HK-2 (cell line): ENCODE measurements at regions not wholly inside any gene's neighbourhood (a gene's known extent, or its start where the extent isn't known, plus 50 kb on each side); places are given as distances from the start of the nearest gene placed in this dataset.
A peak's percentile ranks its signal among the peaks of the same experiment; 100 is the strongest.
"Not testable (repeated sequence)": the region's sequence is repeated elsewhere in the genome, so short reads cannot be mapped to it uniquely, and the experiment has no call there.

Source experiments
- DNase-seq: peaks from one replicate; pipeline ENCODE4 v3.0.0-alpha.2; 2018; ENCODE audit not compliant: unreplicated experiment

DNA sequence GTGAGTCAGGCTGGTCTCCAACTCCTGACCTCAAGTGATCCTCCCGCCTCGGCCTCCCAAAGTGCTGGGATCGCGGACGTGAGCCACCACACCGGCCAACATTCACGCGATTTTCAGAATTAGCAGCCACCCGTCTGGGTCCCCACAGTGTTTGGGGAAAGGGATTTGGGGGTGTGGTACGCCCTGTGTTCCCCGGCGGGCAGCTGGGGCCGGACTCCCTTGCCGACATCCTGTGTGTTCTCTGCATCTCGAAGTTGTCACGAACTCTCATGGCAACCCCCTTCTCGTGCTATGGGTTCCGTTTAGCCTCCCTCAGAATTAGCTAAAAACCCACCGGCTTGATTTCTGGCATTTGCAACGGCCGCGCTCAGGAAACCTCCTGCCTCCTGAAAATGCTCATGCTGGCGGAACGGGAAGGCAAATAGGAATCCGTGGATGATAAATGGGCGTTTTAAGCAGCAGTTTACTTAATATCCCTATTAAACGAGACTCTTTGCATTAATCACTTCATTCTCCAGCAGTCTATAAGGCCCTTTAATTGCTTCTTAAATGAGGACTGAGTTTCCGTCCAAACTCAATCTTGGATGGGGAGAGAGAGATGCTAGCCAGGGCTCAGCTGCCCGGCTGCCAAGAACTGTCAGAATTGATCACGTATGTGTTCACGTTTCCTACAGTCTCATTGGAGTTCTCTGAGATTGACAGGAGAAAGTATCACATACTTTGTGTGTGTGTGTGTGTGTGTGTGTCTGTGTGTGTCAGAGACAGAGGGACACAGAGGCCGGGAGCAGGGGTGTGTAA lies 78.9 kb upstream of the PPP2R3B start:
- DNase-seq = no peak

DNA sequence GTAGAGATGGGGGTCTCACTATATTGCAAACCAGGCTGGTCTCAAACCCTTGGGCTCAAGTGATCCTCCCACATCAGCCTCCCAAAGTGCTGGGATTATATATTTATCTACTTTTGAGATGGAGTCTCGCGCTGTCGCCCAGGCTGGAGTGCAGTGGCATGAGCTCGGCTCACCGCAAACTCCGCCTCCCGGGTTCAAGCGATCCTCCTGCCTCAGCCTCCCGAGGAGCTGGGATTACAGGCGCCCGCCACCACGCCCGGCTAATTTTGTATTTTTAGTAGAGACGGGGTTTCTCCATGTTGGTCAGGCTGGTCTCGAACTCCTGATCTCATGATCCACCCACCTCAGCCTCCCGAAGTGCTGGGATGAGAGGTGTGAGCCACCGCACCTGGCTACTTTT lies 80.1 kb upstream of the PPP2R3B start:
- not testable (repeated sequence) for DNase-seq

DNA sequence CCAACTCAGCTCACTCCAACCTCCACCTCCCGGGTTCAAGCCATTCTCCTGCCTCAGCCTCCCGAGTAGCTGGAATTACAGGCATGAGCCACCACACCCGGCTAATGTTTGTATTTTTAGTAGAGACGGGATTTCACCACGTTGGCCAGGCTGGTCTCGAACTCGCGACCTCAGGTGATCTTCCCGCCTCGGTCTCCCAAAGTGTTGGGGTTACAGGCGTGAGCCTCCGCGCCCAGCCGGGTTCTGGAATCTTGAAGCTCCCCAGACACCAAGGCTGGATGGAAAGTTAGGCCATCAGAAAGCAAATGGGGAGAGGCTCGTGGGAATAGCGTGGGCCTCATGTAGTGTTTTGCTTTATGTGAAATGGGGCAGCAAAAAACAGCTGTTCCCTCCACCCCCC lies 81.0 kb upstream of the PPP2R3B start:
- DNase-seq = not testable (repeated sequence)

DNA sequence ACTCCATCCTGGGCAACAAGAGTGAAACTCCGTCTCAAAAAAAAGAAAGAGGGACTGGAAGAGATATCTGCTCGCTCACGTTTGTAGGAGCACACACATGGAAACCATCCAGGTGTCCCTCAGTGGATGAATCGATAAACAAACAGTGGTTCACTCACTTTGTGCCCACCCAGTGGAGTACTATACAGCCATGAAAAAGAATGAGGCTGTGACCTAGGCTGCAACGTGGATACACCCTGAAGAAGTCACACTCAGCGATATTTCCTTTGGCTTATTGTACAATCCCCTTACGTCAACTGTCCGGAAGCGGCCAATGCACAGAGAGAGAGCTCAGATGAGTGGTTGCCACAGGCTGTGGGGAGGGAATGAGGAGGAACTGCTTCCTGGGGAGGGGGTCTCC lies 82.3 kb upstream of the PPP2R3B start:
- no peak for DNase-seq

DNA sequence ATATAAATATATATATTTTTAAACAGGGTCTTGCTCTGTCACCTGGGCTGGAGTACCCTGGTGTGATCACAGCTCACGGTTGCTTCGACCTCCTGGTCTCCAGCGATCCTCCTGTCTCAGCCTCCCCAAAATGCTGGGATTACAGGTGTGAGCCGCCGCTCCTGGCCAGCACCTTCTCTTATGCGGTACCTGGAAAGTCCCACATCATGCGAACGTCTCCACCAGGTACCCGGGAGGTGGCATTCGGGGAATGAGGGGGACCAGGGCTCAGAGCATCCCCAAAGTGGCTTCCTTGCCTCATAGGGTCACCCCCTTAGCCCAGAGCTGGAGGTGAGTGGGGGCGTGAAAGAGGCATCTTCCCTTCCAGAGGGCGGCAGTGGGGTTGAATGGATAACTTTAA lies 84.0 kb upstream of the PPP2R3B start:
- DNase-seq = no peak

DNA sequence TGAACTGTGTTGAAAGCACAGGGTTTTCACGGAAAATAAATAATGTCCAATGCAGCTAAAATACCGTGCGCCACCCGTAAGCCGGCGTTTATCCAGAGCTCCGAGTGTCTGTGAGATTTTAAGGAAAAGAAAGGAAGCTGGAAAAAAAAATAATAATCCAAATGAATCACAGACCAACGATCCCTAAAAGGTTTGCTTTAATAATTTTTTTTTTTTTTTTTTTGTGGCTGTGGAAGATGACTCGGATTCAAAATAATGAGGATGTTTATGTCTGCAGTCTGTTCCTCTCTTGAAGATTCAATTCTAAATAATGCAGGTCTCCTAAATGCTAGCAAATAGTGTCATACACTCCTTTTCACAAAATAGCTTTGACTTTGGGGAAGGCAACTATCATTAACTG lies 84.6 kb upstream of the PPP2R3B start:
- no peak for DNase-seq

DNA sequence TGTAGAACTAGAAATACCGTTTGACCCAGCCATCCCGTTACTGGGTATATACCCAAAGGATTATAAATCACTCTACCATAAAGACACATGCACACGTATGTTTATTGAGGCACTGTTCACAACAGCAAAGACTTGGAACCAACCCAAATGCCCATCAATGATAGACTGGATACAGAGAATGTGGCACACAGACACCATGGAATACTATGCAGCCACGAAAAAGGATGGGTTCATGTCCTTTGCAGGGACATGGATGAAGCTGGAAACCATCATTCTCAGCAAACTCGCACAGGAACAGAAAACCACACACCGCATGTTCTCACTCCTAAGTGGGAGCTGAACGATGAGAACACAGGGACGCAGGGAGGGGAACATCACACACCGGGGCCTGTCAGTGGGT lies 85.6 kb upstream of the PPP2R3B start:
- not testable (repeated sequence) for DNase-seq

DNA sequence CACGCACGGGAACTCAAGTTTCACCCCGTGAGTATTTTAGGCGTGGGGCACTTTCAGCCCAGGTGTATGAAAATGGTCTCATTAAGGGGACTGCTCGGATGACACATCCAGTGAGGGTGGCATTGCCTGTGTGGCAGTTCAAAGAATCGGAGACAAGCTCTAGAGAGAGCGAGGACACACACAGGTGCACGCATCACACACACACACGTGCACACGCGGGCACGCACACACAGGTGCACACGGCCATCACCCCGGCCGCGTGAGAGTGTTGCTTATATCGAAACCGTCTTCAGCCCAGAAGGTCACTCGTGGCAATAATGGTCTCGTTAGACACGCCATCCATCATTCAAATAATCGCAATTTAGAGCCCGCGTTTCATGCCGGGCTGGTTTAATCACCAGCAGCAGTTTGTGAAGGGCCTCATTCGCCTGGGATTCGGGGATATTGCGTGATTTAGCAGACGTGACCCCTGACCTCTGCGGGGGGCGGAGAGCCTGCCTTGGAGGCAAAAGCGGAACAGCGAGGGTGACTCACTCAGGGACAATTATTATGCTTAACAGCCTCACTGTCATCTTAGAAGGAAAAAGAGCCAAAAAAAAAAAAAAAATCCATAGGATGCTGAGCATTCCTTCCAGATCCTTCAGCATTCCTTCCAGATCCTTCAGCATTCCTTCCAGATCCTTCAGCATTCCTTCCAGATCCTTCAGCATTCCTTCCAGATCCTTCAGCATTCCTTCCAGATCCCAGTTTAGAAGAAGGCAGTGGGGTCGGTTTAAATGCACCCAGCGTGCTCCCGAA lies 89.4 kb upstream of the PPP2R3B start:
- DNase-seq = peak; percentile 24

DNA sequence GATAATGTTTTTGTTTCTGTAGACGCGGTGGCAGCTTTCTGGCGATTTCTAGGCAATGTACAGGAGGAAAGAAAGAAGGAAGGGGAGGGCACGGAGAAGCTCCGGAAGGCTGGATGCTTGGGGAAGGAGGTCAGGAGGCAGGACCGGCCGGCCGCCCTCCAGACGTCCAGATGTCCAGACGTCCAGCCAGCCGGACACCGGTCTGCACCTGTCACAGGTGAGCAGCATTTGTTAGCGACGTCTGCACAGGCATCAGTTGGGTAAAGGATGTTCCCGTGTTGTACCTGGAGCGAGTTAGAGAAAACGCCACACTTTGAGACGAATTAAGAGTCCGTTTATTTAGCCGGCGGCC lies 90.0 kb upstream of the PPP2R3B start:
- no peak for DNase-seq

DNA sequence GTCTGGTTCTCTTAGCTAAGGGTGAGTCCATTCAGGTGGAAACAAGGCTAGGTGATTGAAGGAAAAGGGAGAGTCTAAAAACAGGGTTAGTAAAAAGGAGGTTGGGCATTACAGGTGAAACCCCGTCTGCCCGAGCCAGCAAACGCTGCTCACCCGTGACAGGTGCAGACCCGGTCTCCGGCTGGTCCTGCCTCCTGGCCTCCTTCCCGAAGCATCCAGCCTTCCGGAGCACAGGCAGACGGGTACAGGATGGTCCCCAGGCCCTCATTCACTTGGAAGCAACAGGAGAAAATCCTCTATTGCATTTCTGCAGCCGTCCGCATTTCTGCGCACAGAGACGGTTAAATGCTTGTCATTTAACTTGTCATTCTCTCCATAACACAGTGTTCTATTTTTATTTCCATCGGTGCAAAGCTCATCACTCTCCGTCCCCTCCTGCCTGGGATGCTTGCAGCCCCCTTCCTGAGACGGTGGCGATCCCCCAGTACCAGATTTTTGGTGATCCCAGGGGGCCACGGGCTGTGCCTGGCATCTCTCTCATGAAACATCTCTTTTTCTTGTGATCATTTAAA lies 90.8 kb upstream of the PPP2R3B start:
- DNase-seq = no peak

DNA sequence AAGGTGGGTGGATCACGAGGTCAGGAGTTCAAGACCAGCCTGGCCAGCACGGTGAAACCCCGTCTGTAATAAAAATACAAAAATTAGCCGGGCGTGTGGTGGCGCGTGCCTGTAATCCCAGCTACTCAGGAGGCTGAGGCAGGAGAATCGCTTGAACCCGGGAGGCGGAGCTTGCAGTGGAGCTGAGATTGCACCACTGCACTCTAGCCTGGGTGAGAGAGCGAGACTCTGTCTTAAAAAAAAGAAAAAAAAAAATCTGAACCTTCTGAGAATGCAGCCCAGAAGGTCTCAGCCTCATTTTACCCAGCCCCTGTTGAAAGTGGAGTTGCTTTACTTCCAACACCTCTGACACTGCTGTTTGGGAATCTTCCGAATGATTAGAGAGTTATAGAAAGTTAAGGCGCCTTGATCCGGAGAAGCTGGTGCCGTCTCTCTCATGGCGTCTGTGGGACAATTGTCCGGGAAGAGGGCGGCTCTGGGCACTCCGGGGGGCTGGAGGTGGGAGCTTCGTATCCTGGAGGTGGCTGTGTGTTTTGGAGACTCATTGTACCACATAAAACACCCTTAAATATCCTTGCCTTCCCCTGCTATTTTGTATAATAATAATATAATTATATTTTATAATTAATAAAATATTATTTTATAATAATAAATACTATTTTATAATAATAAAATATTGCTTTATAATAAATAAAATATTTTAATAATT lies 92.7 kb upstream of the PPP2R3B start:
- DNase-seq = no peak

DNA sequence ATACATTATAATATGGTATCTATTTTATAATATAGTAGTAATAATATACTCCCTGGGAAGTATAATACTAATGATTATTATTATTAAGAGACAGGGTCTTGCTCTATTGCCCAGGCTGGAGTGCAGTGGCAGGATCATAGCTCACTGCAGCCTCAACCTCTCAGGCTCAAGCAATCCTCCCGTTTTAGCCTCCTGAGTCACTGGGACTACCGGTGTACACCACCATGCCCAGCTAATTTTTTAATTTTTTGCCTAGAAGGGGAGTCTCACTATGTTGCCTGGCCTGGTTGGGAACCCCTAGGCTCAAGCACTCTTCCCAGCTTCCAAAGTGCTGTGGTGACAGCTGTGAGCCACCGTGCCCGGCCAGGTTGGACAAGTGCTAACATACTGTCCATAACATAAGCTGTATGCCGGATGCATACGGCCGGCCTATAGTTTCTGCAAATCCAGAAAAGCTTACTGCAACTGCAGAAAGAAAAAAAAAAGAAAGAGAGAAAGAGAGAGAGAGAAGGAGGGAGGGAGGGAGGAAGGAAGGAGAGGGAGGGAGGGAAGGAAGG lies 94.2 kb upstream of the PPP2R3B start:
- DNase-seq = no peak

DNA sequence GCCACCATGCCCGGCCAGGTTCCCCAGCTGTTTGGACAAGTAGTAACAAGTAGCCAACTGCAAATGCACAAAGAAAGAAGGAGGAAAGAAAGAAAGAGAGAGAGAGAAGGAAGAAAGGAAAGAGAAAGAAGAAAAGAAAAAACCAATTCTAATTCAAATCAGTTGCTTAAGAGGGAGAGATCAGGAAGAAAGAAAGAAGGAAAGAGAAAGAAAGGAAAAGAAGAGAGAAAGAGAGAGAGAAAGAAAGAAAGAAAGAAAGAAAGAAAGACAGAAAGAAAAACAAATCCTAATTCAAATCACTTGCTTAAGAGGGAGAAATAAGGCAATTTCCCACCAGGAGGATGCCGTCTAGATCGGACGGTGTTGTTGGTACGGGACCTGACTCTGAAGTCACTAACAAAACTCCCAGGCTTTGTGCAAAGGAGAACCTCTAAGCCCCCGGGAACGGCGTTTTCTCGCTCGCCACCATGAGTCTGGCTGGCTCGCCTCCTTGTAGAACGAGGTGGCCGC lies 95.5 kb upstream of the PPP2R3B start:
- DNase-seq = no peak

DNA sequence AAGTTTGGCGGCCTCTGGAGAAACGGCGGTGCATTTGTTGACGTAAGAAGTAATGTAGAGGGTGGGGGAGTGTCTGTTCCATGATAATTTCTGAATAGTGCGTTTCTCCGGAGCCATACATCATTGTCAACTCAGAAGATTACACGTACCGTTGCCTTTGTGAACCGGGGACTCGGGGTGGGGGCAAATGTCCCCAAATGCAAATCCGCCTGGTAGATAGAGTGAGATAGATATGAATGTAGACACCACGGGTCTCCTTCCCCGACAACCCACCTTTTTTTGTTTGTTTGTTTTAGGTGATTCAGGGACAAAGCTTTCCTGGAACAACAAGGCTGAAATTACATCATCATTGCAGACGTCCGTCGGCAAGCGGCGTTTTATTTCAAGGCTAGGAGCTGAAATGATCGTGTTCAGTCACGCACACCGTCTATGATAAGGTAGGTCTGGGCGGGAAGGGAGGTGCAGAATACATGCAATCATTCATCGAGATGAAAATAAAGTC lies 96.0 kb upstream of the PPP2R3B start:
- DNase-seq = no peak

DNA sequence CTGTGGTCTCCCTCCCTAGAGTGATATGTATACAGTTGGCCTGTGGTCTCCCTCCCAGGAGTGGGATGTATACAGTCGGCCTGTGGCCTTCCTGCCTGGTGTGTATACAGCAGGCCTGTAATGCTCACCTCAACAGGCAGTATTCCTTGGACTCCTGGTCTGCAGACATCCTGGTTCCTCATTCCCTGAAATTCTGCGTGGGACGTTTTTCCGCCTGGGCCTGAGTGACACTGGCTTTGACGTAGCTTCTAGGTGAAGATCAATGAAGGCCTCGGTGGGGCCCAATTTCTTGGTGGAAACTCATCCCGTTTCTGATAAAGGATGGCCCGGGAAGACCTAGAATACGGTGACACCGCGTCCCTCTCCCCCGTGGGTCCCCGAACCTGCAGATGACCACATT lies 98.7 kb upstream of the PPP2R3B start:
- no peak for DNase-seq

DNA sequence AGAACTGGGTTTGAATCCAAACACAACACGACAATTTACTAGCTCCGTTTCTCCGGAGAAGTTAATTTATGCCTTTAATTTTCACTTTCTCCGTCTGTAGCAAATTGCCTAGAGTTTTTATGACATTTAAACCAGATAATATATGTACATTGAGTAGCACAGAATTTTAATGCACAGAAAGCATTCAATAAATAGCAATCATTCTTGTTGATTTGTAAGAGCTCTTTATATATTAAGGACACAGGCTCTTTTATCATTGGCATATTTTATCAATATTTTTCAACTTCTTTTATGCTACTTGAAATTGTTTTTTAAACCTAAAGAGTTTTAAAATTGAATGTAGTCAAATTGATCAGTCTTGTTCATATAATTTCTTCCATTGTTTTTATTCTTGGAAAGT lies 99.6 kb upstream of the PPP2R3B start:
- DNase-seq = no peak

DNA sequence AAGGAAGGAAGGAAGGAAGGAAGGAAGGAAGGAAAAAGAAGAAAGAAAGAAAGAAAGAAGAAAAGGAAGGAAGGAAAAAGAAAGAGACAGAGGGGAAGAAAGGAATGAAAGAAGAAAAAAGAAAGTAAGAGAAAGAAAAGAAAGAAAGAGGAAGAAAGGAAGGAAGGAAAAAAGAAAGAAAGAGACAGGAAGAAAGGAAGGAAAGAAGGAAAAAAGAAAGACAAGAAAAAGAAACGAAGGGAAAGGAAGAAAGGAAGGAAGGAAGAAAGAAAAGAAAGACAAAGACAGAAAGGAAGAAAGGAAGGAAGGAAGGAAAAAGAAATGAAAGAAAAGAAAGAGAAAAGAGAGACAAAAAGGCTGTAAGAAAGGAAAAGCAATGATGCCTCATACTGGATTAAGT lies 101.1 kb upstream of the PPP2R3B start:
- no peak for DNase-seq

DNA sequence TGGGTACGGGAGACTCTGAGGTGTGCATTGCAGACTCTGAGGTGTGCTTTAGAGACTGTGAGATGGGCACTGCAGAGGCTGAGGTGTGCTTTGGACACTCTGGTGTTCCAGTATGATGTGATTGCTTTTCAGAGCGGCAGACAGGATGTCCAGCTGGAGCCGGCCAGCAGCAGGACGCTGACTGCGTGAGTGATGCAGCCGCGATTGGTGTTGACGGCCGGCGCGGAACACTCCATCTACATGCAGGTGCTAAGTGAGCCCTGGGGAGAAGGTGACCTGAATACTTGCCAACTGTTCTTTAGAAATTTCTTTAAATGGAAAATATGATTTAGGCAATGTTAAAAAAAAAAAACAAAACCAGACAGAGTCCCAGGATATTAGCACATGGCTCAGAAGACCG lies 103.1 kb upstream of the PPP2R3B start:
- no peak for DNase-seq

DNA sequence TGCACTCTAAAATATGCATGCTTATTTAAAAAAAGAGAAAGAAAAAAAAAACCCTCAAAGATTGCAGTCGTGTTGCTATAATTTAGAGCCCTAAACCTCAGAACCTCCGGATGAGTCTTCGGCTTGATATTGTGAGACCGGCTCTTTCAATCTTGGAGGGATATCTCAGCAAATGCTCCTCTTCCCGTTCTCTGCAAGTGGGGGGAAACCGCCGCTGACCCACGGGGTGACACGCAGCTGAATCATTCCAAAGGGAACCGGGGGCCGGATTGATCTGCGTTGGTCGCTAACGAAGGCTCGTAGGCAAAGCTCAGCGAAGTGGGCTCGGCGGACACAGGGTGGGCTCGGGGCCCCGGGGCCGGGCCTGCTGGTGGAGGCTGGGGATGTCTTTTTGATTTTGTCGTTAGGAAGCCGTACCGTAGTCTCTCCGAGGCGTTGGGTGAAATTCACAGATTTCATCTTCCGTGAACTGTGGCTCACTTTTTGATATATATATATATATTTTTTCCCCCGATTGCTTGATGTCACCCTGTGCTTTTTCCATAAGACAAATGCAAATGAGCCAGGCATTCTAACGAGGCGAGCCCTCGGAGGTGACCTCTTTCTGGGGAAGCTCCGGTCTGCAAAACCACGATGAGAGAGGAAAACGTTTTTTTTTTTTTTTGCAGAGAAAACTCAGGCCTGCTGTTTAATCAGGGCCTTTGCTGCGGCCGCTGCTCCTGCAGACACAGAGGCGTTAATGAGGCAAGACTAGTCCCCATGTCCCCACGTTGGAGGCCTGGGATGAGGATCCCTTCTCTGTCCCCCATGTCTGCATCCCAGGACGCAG lies 110.7 kb upstream of the PPP2R3B start:
- DNase-seq = no peak

DNA sequence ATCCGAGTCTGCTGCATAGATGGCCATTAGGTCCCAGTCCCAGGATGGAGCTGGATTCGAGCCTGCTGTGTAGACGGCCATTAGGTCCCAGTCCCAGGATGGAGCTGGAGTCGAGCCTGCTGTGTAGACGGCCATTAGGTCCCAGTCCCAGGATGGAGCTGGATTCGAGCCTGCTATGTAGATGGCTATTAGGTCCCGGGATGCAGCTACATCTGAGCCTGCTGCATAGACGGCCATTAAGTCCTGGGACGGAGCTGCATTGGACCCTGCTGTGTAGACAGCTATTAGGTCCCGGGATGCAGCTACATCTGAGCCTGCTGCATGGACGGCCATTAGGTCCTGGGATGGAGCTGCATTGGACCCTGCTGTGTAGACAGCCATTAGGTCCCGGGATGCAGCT lies 112.2 kb upstream of the PPP2R3B start:
- not testable (repeated sequence) for DNase-seq

DNA sequence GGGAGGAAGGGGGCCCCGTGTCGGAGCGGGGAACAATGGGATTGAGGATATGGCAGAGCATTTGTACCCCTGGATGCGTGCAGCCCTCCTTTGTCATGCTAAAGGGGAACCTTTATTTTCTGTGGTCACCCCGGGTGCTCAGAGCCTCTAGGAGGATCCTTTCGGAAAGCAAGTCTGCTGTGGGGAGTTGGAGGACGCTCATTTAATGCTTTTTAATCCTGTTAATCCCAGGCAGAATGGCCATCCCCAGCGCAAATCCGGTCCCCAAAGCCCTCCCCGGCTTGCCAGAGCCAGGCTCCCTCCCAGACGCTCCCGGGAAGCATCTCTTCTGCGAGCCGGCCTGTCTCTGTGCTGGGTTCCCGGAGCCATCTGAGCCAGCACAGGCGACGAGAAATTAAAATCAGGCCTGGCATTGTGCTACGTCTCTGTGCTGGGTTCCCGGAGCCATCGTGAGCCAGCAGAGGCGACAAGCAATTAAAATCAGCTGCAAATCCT lies 113.2 kb upstream of the PPP2R3B start:
- DNase-seq = no peak
